A673 (cell line): ENCODE measurements at regions not wholly inside any gene's neighbourhood (a gene's known extent, or its start where the extent isn't known, plus 50 kb on each side); places are given as distances from the start of the nearest gene placed in this dataset.

Source experiments
- BruUV-seq: library from RNA; stranded (reverse); fragments of 400-500 nt; replicated peaks from 2 replicates; lab custom pipeline; 2021; lab: Mats Ljungman, UMichigan
- CTCF ChIA-PET: fragments of 300-600 bp; sonication (Branson Sonifier 250); formaldehyde crosslinking; loops from one replicate; lab custom pipeline; 2022; ENCODE audit warnings: antibody characterized with exemption; lab: Charles Lee
- POLR2A ChIA-PET: fragments of 300-600 bp; sonication (Branson Sonifier 250); formaldehyde crosslinking; loops from one replicate; lab custom pipeline; 2022; ENCODE audit warnings: antibody characterized with exemption; ENCODE audit not compliant: low non-redundant PET; lab: Charles Lee
- DNase-seq: peaks from one replicate; pipeline ENCODE4 v3.0.0-alpha.2; 2015; ENCODE audit warnings: low spot score
- H3K27ac ChIP-seq: fragments of 200-600 bp; sonication (generic); 2 replicates; pipeline ENCODE4 v1.5.1; 2016; ENCODE audit warnings: mixed run types, low read depth, mild to moderate bottlenecking, mixed read lengths, antibody characterized with exemption, low read length; ENCODE audit not compliant: poor library complexity, severe bottlenecking
- H3K27me3 ChIP-seq: fragments of 200-600 bp; sonication (generic); replicated peaks from 2 replicates; pipeline ENCODE4 v1.6.1; 2017; ENCODE audit warnings: mixed run types, low read depth, mild to moderate bottlenecking, mixed read lengths, antibody characterized with exemption, low read length; ENCODE audit not compliant: insufficient read depth, poor library complexity
- H3K36me3 ChIP-seq: fragments of 200-600 bp; sonication (generic); 2 replicates; pipeline ENCODE4 v1.6.1; 2016; ENCODE audit warnings: mixed run types, mild to moderate bottlenecking, mixed read lengths, antibody characterized with exemption, low read length; ENCODE audit not compliant: insufficient read depth, poor library complexity, severe bottlenecking
- H3K4me1 ChIP-seq: fragments of 200-600 bp; sonication (generic); 2 replicates; pipeline ENCODE4 v1.6.1; 2017; ENCODE audit warnings: mixed run types, mild to moderate bottlenecking, mixed read lengths, antibody characterized with exemption, low read length; ENCODE audit not compliant: insufficient read depth, poor library complexity, severe bottlenecking
- H3K4me3 ChIP-seq: fragments of 200-600 bp; sonication (generic); 2 replicates; pipeline ENCODE4 v1.5.1; 2016; ENCODE audit warnings: low read depth, mixed run types, mild to moderate bottlenecking, mixed read lengths, low read length; ENCODE audit not compliant: poor library complexity, severe bottlenecking
- H3K9me3 ChIP-seq: fragments of 200-600 bp; sonication (generic); 2 replicates; pipeline ENCODE4 v1.6.1; 2016; ENCODE audit warnings: mixed run types, low read depth, mild to moderate bottlenecking, mixed read lengths, antibody characterized with exemption, low read length; ENCODE audit not compliant: poor library complexity, severe bottlenecking
- CTCF ChIP-seq: fragments of 300-800, 200-600 bp; sonication (generic); conservative IDR thresholded peaks from 2 replicates; pipeline ENCODE4 v1.5.1; 2017; ENCODE audit warnings: low read depth, mild to moderate bottlenecking, antibody characterized with exemption, low read length, moderate library complexity, mixed read lengths
- EZH2 ChIP-seq: fragments of 200-600 bp; sonication (generic); IDR thresholded peaks from 2 replicates; pipeline ENCODE4 v1.6.1; 2017; ENCODE audit warnings: borderline replicate concordance, low read depth, mild to moderate bottlenecking, mixed read lengths, antibody characterized with exemption, low read length; ENCODE audit not compliant: poor library complexity, severe bottlenecking
- intact Hi-C: fragments of 100-400 bp; cut with micrococcal nuclease; formaldehyde crosslinking; loops from one replicate; pipeline ENCODE4 v1.10.0; 2022; ENCODE audit not compliant: unreplicated experiment

- H3K9me3 ChIP-seq = peaks cover 9% of the 10 kb centered on the region
- no peak overlapping the region for H3K27ac ChIP-seq
- POLR2A ChIA-PET = no interaction called here
- no peak overlapping the region for H3K4me3 ChIP-seq
- H3K36me3 ChIP-seq = no peaks in the 10 kb centered on the region
- peak; percentile 70 for DNase-seq
- intact Hi-C loops = no loop called here
- no peaks in the 10 kb centered on the region for H3K27me3 ChIP-seq
- CTCF ChIA-PET = interaction anchor here (0.6 kb wide), 1 partner anchor 699 kb away, joined by 4 read pairs; no protein-coding TSS in a partner anchor
- no TSS peak for BruUV-seq
- H3K4me1 ChIP-seq = peaks cover 11% of the 10 kb centered on the region
- TF ChIP-seq CTCF (peak; percentile 50), EZH2 (no peak)
Observed at GRCh38 chr3:34582055-34582454, 783.6 kb downstream of the PDCD6IP start.

- Histone ChIP-seq H3K27ac (no peak overlapping the region), H3K36me3 (no peaks in the 10 kb centered on the region), H3K27me3 (no peaks in the 10 kb centered on the region), H3K9me3 (peaks cover 13% of the 10 kb centered on the region), H3K4me1 (peaks cover 11% of the 10 kb centered on the region), H3K4me3 (no peak overlapping the region)
- ChIA-PET POLR2A (no interaction called here), CTCF (no interaction called here)
- TF ChIP-seq CTCF (no peak), EZH2 (no peak)
- BruUV-seq = no TSS peak
- DNase-seq = no peak
- intact Hi-C loops = no loop called here
Observed at GRCh38 chr3:34583451-34583850, 785.0 kb downstream of the PDCD6IP start.

- Histone ChIP-seq H3K36me3 (no peaks in the 10 kb centered on the region), H3K4me1 (peaks cover 11% of the 10 kb centered on the region), H3K27me3 (no peaks in the 10 kb centered on the region), H3K4me3 (no peak overlapping the region), H3K27ac (no peak overlapping the region), H3K9me3 (peaks cover 13% of the 10 kb centered on the region)
- TF ChIP-seq EZH2 = no peak
- TF ChIP-seq CTCF = no peak
- DNase-seq = no peak
- CTCF ChIA-PET = no interaction called here
- intact Hi-C loops = no loop called here
- BruUV-seq = no TSS peak
- POLR2A ChIA-PET = no interaction called here
Observed at GRCh38 chr3:34584971-34585370, 786.5 kb downstream of the PDCD6IP start.
